H9 (cell line): ENCODE measurements at regions not wholly inside any gene's neighbourhood (a gene's known extent, or its start where the extent isn't known, plus 50 kb on each side); places are given as distances from the start of the nearest gene placed in this dataset.

Experiments
- DNase-seq: peaks from one replicate; pipeline ENCODE4 v3.0.0-alpha.2; 2017
- H2AFZ ChIP-seq: one replicate; pipeline ENCODE4 v1.6.1; 2013; ENCODE audit warnings: mild to moderate bottlenecking, low read length, control low read depth, moderate library complexity
- H2AK5ac ChIP-seq: 2 replicates; pipeline ENCODE4 v1.6.1; 2013; ENCODE audit warnings: low read length, control low read depth, mixed read lengths; ENCODE audit not compliant: insufficient read length
- H2BK120ac ChIP-seq: one replicate; pipeline ENCODE4 v1.6.1; 2013; ENCODE audit warnings: low read depth, mild to moderate bottlenecking, low read length, control low read depth, inconsistent platforms; ENCODE audit not compliant: poor library complexity, severe bottlenecking
- H2BK12ac ChIP-seq: 2 replicates; pipeline ENCODE4 v1.6.1; 2013; ENCODE audit warnings: low read length, control low read depth, mixed read lengths, low read depth; ENCODE audit not compliant: insufficient read length
- H2BK15ac ChIP-seq: 2 replicates; pipeline ENCODE4 v1.6.1; 2013; ENCODE audit warnings: low read depth, low read length, control low read depth
- H2BK20ac ChIP-seq: one replicate; pipeline ENCODE4 v1.6.1; 2013; ENCODE audit warnings: low read depth, mild to moderate bottlenecking, low read length, control low read depth, inconsistent platforms; ENCODE audit not compliant: poor library complexity, severe bottlenecking
- H2BK5ac ChIP-seq: 2 replicates; pipeline ENCODE4 v1.6.1; 2013; ENCODE audit warnings: low read length, control low read depth, mixed read lengths; ENCODE audit not compliant: insufficient read length
- H3K14ac ChIP-seq: 2 replicates; pipeline ENCODE4 v1.6.1; 2013; ENCODE audit warnings: low read length, control low read depth; ENCODE audit not compliant: insufficient read depth
- H3K18ac ChIP-seq: 2 replicates; pipeline ENCODE4 v1.6.1; 2013; ENCODE audit warnings: low read depth, mild to moderate bottlenecking, mixed read lengths, low read length, control low read depth; ENCODE audit not compliant: insufficient read length
- H3K23ac ChIP-seq: 2 replicates; pipeline ENCODE4 v1.6.1; 2013; ENCODE audit warnings: low read length, control low read depth, mixed read lengths, low read depth; ENCODE audit not compliant: insufficient read length
- H3K23me2 ChIP-seq: 2 replicates; pipeline ENCODE4 v1.6.1; 2013; ENCODE audit warnings: low read depth, mild to moderate bottlenecking, mixed read lengths, low read length, control low read depth; ENCODE audit not compliant: insufficient read length, poor library complexity, severe bottlenecking
- H3K27ac ChIP-seq: 2 replicates; pipeline ENCODE4 v1.5.1; 2013; ENCODE audit warnings: low read length, control low read depth, mixed read lengths, low read depth; ENCODE audit not compliant: insufficient read length
- H3K27me3 ChIP-seq: 2 replicates; pipeline ENCODE4 v1.6.1; 2013; ENCODE audit warnings: low read length, control low read depth, inconsistent platforms; ENCODE audit not compliant: insufficient read depth
- H3K4ac ChIP-seq: 2 replicates; pipeline ENCODE4 v1.6.1; 2013; ENCODE audit warnings: low read depth, mild to moderate bottlenecking, control low read depth, inconsistent platforms, low read length, moderate library complexity
- H3K4me1 ChIP-seq: 2 replicates; pipeline ENCODE4 v1.6.1; 2013; ENCODE audit warnings: low read length, control low read depth, inconsistent platforms; ENCODE audit not compliant: insufficient read depth
- H3K4me2 ChIP-seq: 2 replicates; pipeline ENCODE4 v1.6.1; 2013; ENCODE audit warnings: low read length, control low read depth, mixed read lengths; ENCODE audit not compliant: insufficient read length, insufficient read depth
- H3K56ac ChIP-seq: 2 replicates; pipeline ENCODE4 v1.6.1; 2013; ENCODE audit warnings: low read depth, mild to moderate bottlenecking, mixed read lengths, low read length, control low read depth; ENCODE audit not compliant: insufficient read length
- H3K79me1 ChIP-seq: 2 replicates; pipeline ENCODE4 v1.6.1; 2013; ENCODE audit warnings: low read depth, mild to moderate bottlenecking, moderate library complexity, low read length, control low read depth, inconsistent platforms; ENCODE audit not compliant: insufficient read depth, poor library complexity, severe bottlenecking
- H3K79me2 ChIP-seq: 2 replicates; pipeline ENCODE4 v1.6.1; 2013; ENCODE audit warnings: low read length, control low read depth, inconsistent platforms; ENCODE audit not compliant: insufficient read depth
- H3K9ac ChIP-seq: 2 replicates; pipeline ENCODE4 v1.6.1; 2013; ENCODE audit warnings: low read length, control low read depth, mixed read lengths; ENCODE audit not compliant: insufficient read length; ENCODE audit errors: extremely low read depth
- H3K9me3 ChIP-seq: one replicate; pipeline ENCODE4 v1.6.1; 2013; ENCODE audit warnings: low read depth, low read length, inconsistent platforms; ENCODE audit not compliant: control insufficient read depth
- H3T11ph ChIP-seq: one replicate; pipeline ENCODE4 v1.6.1; 2013; ENCODE audit warnings: mild to moderate bottlenecking, low read length, control low read depth, inconsistent platforms
- H4K20me1 ChIP-seq: one replicate; pipeline ENCODE4 v1.6.1; 2013; ENCODE audit not compliant: control insufficient read depth, insufficient read length, insufficient read depth
- H4K5ac ChIP-seq: 2 replicates; pipeline ENCODE4 v1.6.1; 2013; ENCODE audit warnings: low read depth, mild to moderate bottlenecking, mixed read lengths, low read length, control low read depth; ENCODE audit not compliant: insufficient read length
- H4K8ac ChIP-seq: replicated peaks from 2 replicates; pipeline ENCODE4 v1.6.1; 2013; ENCODE audit warnings: low read length, control low read depth, mixed read lengths, low read depth; ENCODE audit not compliant: insufficient read length
- H4K91ac ChIP-seq: 2 replicates; pipeline ENCODE4 v1.6.1; 2013; ENCODE audit warnings: low read depth, mild to moderate bottlenecking, moderate library complexity, mixed read lengths, low read length, control low read depth; ENCODE audit not compliant: insufficient read length
- H3K27ac Mint-ChIP-seq, 3 experiments: 2 replicates in 2 of 3; 3 replicates in 1 of 3; pipeline ENCODE4 v1.8.0; 2020 to 2021; ENCODE audit warnings: mixed read lengths in 3 of 3, mild to moderate bottlenecking in 1 of 3, moderate library complexity in 1 of 3
- H3K27me3 Mint-ChIP-seq: 2 replicates; pipeline ENCODE4 v1.8.0; 2021; ENCODE audit warnings: low read depth, mild to moderate bottlenecking, moderate library complexity, mixed read lengths
- H3K36me3 Mint-ChIP-seq, 3 experiments: 2 replicates in 2 of 3; 3 replicates in 1 of 3; pipeline ENCODE4 v1.8.0; 2020 to 2021; ENCODE audit warnings: low read depth in 3 of 3, mixed read lengths in 3 of 3; ENCODE audit not compliant: insufficient read depth in 1 of 3
- H3K4me1 Mint-ChIP-seq, 2 experiments: 2 replicates each; pipeline ENCODE4 v1.8.0; 2020; ENCODE audit warnings: mixed read lengths in 2 of 2
- H3K4me3 Mint-ChIP-seq, 2 experiments: 2 replicates in 1 of 2; 3 replicates in 1 of 2; pipeline ENCODE4 v1.8.0; 2020 to 2021; ENCODE audit warnings: mild to moderate bottlenecking in 2 of 2, mixed read lengths in 2 of 2, moderate library complexity in 1 of 2
- H3K9me3 Mint-ChIP-seq, 2 experiments: 2 replicates in 1 of 2; 3 replicates in 1 of 2; pipeline ENCODE4 v1.8.0; 2020; ENCODE audit warnings: mild to moderate bottlenecking in 2 of 2, mixed read lengths in 2 of 2, moderate library complexity in 1 of 2
- CTCF ChIP-seq: fragments of 200-600 bp; sonication (generic); conservative IDR thresholded peaks from 3 replicates; pipeline ENCODE4 v1.8.0; 2021; ENCODE audit warnings: antibody characterized with exemption, mild to moderate bottlenecking

DNA sequence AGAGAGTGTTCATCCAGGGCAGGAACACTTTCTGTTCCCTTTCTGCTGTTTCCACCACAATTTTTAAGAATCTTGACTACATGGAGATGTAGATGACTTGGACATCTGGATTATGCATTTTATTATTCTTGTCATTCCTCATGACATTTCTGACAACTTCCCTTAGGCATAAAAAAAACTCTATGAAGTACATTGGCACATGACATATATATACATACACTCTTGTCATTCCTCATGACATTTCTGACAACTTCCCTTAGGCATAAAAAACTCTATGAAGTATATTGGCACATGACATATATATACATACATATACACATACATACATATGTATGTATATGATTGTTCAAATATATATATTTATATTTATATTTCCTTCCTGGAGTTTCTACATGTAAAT lies 531.5 kb downstream of the COL12A1 start:
- Histone ChIP-seq H2AK5ac (no peak overlapping the region), H4K8ac (no peak overlapping the region), H3K23ac (no peak overlapping the region), H3K9me3 (no peaks in the 10 kb centered on the region), H2BK120ac (no peak overlapping the region), H2BK20ac (no peak overlapping the region), H3K4me1 (no peaks in the 10 kb centered on the region), H3K9ac (no peak overlapping the region), H3K27ac (no peak overlapping the region), H3K56ac (no peak overlapping the region), H4K20me1 (no peaks in the 10 kb centered on the region), H2BK15ac (no peak overlapping the region), H2AFZ (no peak overlapping the region), H2BK12ac (no peak overlapping the region), H3K14ac (no peak overlapping the region), H4K91ac (no peak overlapping the region), H4K5ac (no peak overlapping the region), H3K79me1 (no peaks in the 10 kb centered on the region), H3K79me2 (no peaks in the 10 kb centered on the region), H3T11ph (no peak overlapping the region), H2BK5ac (no peak overlapping the region), H3K4ac (no peak overlapping the region), H3K18ac (no peak overlapping the region), H3K4me2 (no peak overlapping the region), H3K23me2 (no peaks in the 10 kb centered on the region), H3K27me3 (no peaks in the 10 kb centered on the region)
- H3K9me3 Mint-ChIP-seq, result 0 out of 5 replicates have a peak, but pooled peaks cover 0 to 3% of the 10 kb centered on the region in 2 experiments
- TF ChIP-seq CTCF, result no peak
- no peak overlapping the region for H3K4me3 Mint-ChIP-seq
- no peak for DNase-seq
- no peaks in the 10 kb centered on the region for H3K36me3 Mint-ChIP-seq
- no peak overlapping the region for H3K27ac Mint-ChIP-seq
- no peaks in the 10 kb centered on the region for H3K4me1 Mint-ChIP-seq
- no peaks in the 10 kb centered on the region for H3K27me3 Mint-ChIP-seq
